ENCODE measurements at regions not wholly inside any gene's neighbourhood (a gene's known extent, or its start where the extent isn't known, plus 50 kb on each side); places are given as distances from the start of the nearest gene placed in this dataset.
A peak's percentile ranks its signal among the peaks of the same experiment; 100 is the strongest.

DNA sequence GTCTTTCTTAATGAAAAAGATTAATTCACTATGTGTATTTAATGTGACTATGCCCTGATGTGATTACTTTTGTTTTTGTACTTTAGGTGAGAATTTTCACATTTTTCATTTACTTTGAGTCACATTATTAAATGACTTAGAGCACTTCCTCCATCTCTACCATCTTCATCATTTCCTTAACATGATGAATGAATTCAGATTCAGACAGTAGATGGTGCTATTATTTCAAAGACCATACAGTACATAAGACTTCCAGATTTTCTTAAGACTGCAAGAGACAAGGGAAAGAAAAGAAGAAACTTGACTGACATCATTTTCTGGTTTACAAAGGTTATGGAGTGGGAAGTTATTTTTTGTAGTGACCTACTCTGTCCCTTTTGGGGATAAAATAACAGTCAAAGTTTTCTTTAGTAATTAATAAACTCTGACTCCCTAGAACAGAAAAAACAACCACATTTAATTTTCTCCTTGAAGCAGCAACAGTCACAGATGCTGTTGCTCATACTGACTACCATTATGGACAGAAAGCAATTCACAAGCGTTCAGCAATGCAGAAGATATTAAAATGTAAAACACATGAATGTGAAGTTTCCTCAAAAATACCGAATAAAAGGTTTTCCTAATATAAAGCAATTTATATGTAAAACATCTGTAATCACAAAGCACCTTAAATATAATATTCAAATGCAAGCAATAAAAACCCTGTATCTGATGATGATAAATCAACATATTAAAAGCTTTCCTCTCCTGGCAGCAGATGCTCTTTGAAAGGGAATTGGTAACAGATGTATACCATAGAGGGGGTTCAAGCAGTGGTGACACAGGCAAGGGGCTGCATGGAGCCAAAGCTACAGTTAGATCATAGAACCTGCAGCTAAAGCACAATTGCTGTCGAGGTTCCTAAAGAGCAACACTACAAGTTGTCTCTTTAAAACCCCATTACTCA, 1010.9 kb upstream of the NXPH2 start:
- DNase-seq (ENCODE audit: extremely low spot score, unreplicated experiment) = no peak
- H3K4me1 Mint-ChIP-seq (ENCODE audit: unreplicated experiment) = no peaks in the 10 kb centered on the region
- no peak overlapping the region for H3K4me3 Mint-ChIP-seq (ENCODE audit: unreplicated experiment)
- H3K36me3 Mint-ChIP-seq (ENCODE audit: unreplicated experiment) = no peaks in the 10 kb centered on the region
- TF ChIP-seq, protein P1, sequence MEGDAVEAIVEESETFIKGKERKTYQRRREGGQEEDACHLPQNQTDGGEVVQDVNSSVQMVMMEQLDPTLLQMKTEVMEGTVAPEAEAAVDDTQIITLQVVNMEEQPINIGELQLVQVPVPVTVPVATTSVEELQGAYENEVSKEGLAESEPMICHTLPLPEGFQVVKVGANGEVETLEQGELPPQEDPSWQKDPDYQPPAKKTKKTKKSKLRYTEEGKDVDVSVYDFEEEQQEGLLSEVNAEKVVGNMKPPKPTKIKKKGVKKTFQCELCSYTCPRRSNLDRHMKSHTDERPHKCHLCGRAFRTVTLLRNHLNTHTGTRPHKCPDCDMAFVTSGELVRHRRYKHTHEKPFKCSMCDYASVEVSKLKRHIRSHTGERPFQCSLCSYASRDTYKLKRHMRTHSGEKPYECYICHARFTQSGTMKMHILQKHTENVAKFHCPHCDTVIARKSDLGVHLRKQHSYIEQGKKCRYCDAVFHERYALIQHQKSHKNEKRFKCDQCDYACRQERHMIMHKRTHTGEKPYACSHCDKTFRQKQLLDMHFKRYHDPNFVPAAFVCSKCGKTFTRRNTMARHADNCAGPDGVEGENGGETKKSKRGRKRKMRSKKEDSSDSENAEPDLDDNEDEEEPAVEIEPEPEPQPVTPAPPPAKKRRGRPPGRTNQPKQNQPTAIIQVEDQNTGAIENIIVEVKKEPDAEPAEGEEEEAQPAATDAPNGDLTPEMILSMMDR (IDR thresholded peaks at IDR 0.05) = peak; percentile 61
- H3K27me3 Mint-ChIP-seq (ENCODE audit: unreplicated experiment) = peaks cover 28% of the 10 kb centered on the region
- no peaks in the 10 kb centered on the region for H3K9me3 Mint-ChIP-seq (ENCODE audit: unreplicated experiment)
- H3K27ac Mint-ChIP-seq (ENCODE audit: unreplicated experiment) = no peak overlapping the region

DNA sequence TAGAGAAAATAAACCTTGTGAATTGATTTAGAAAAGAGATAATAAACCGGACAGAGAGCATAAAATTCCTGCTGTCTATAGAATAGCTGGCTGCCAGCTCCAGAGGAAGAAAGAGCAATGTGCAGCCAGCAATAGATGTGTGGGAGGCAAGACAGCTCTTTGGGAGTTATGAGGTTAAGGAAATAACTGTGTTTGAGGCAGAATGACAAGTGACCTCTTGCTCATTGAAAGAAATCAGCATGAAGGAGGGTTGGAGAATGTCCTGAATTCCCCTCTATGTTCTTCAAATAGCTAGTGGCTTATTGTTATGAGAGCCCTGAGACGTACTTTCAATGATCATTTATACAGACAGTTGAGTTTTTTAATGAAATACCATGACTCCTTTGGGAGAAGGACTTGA, 1009.9 kb upstream of the NXPH2 start:
- H3K4me3 Mint-ChIP-seq (ENCODE audit: unreplicated experiment) = no peak overlapping the region
- DNase-seq (ENCODE audit: extremely low spot score, unreplicated experiment) = no peak
- no peak overlapping the region for H3K27ac Mint-ChIP-seq (ENCODE audit: unreplicated experiment)
- TF ChIP-seq, protein P1 (IDR thresholded peaks at IDR 0.05) = no peak
- H3K36me3 Mint-ChIP-seq (ENCODE audit: unreplicated experiment) = no peaks in the 10 kb centered on the region
- no peaks in the 10 kb centered on the region for H3K4me1 Mint-ChIP-seq (ENCODE audit: unreplicated experiment)
- H3K9me3 Mint-ChIP-seq (ENCODE audit: unreplicated experiment) = no peaks in the 10 kb centered on the region
- H3K27me3 Mint-ChIP-seq (ENCODE audit: unreplicated experiment) = peaks cover 26% of the 10 kb centered on the region

DNA sequence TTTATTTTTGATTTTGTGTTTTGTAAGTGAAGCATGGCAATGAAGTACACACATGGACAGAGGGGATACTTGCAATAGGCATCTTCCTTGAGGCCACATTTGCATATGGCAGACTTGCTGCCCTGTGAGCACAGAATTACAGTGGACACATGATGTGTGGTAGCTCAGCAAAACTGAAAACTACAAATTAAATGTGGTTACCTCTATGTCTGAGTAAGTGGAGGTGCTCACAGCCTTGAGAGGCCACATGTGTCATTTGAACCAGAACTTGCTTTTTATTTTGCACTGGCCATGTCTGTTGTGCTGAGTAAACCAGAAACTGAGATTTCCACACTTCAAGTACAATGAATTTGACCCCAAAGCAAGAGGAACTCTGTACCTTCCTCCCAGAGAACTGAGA, 998.5 kb upstream of the NXPH2 start:
- peaks cover 5% of the 10 kb centered on the region for H3K27me3 Mint-ChIP-seq (ENCODE audit: unreplicated experiment)
- no peaks in the 10 kb centered on the region for H3K9me3 Mint-ChIP-seq (ENCODE audit: unreplicated experiment)
- no peaks in the 10 kb centered on the region for H3K4me1 Mint-ChIP-seq (ENCODE audit: unreplicated experiment)
- TF ChIP-seq, protein P1 (IDR thresholded peaks at IDR 0.05) = no peak
- no peaks in the 10 kb centered on the region for H3K36me3 Mint-ChIP-seq (ENCODE audit: unreplicated experiment)
- no peak for DNase-seq (ENCODE audit: extremely low spot score, unreplicated experiment)
- H3K27ac Mint-ChIP-seq (ENCODE audit: unreplicated experiment) = no peak overlapping the region
- no peak overlapping the region for H3K4me3 Mint-ChIP-seq (ENCODE audit: unreplicated experiment)

DNA sequence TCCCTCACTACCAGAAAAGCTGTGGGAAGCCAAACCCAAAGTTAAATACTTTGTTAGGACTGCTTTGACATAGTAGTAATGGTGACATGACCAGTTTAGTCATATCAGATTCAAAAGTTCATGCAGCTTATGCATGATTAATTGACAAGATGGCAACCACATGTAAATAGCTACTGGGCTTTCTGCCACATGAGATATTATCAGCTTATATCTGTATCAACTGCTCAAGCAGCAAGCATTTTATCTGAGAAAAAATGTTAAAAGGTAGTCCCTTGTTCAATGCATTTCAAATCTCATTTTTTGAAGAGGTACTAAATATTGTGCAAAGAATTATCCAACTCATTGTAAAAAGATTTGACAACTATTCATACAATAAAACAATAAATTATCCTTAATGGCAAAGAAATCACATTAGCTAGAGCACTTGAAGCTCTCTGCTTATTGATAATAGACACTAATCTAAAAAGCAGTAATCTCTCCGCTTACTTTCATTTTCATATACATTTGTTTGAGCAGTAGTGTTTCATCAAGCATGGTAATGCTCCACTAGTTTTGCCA, 993.6 kb upstream of the NXPH2 start:
- Mint-ChIP-seq H3K4me3 (ENCODE audit: unreplicated experiment) (no peak overlapping the region), H3K9me3 (ENCODE audit: unreplicated experiment) (no peaks in the 10 kb centered on the region), H3K27me3 (ENCODE audit: unreplicated experiment) (peaks cover 5% of the 10 kb centered on the region), H3K36me3 (ENCODE audit: unreplicated experiment) (no peaks in the 10 kb centered on the region), H3K4me1 (ENCODE audit: unreplicated experiment) (no peaks in the 10 kb centered on the region), H3K27ac (ENCODE audit: unreplicated experiment) (no peak overlapping the region)
- DNase-seq (ENCODE audit: extremely low spot score, unreplicated experiment) = no peak
- TF ChIP-seq, protein P1 (IDR thresholded peaks at IDR 0.05) = no peak

DNA sequence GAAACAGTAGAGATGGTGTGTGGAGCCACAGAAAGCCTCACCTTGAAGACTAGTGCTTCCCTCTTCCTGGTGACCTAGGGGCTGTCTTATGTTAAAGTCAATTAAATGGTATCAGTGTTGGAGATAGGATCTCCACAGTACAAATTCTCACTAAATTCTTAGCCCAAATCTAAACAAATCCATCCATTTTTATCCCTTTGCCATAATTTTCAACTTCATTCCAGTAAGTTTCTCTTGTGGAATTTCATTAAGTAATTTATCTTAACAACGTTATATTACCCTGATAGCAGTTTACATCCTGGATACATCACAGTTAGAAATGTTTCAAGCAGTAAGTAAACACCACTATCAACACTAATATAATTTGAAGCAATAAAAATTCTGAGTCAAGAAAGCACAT, 989.4 kb upstream of the NXPH2 start:
- H3K27me3 Mint-ChIP-seq (ENCODE audit: unreplicated experiment) = peaks cover 7% of the 10 kb centered on the region
- no peaks in the 10 kb centered on the region for H3K36me3 Mint-ChIP-seq (ENCODE audit: unreplicated experiment)
- no peaks in the 10 kb centered on the region for H3K9me3 Mint-ChIP-seq (ENCODE audit: unreplicated experiment)
- H3K4me1 Mint-ChIP-seq (ENCODE audit: unreplicated experiment) = no peaks in the 10 kb centered on the region
- TF ChIP-seq, protein P1 (IDR thresholded peaks at IDR 0.05) = no peak
- no peak for DNase-seq (ENCODE audit: extremely low spot score, unreplicated experiment)
- H3K4me3 Mint-ChIP-seq (ENCODE audit: unreplicated experiment) = no peak overlapping the region
- no peak overlapping the region for H3K27ac Mint-ChIP-seq (ENCODE audit: unreplicated experiment)
